NCI-H2107 treated with DMSO at 0.1 percent for 48 hours (cell line): ENCODE measurements at regions not wholly inside any gene's neighbourhood (a gene's known extent, or its start where the extent isn't known, plus 50 kb on each side); places are given as distances from the start of the nearest gene placed in this dataset.

Experiments used
- DNase-seq: peaks from one replicate; lab custom pipeline; 2025; ENCODE audit not compliant: unreplicated experiment; lab: John Stamatoyannopoulos, UW

DNA sequence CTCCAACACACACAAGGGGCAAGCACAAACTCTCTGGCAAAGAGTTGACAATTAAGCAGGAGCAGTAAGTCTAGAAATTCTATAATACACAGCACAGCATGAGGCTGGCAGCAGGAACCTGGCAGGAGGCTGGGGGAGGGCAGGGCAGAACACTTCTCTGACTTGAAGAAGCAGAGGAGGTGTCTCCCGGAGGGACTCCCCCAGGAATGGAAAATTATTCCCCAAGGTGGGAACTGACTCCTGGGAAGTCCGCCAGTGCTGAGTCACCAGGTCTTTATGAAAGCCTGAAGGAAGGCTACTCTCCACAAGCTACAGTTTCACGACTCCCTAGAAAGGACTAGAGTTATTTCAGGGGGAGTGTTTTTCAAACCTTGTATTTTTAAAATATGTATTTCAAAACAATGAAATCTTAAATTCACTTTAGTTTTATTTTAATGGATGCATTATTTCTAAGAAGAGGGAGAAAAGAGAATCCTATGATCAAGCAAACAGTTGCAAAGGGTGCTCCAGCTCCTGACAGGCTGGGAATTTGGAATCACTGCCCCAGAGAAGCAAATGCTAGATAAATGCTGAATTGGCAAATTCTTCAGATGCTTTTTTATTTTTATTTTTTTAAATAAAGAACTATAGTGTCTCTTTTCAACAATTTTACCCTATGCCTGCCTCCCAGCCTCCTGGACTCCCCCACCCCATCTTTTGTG is 192.8 kb downstream of the LY86 start:
- peak; percentile 14 for DNase-seq

DNA sequence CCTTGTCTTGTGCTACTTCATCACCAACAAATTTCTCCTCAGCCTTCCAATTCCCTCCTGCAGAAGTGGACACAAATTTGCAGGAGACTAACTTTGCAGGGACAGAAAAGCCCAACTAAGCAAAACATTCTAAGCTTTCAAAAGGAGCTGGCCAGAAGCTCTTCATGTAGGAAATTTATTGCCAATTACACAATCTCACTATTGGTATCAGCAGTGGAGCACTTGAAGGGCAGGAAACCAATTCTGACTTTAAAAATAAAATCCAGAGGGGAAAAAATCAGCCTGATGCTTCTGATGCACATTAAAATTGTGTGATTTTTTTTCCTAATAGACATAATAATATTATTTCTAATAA is 193.3 kb downstream of the LY86 start:
- DNase-seq, result no peak

DNA sequence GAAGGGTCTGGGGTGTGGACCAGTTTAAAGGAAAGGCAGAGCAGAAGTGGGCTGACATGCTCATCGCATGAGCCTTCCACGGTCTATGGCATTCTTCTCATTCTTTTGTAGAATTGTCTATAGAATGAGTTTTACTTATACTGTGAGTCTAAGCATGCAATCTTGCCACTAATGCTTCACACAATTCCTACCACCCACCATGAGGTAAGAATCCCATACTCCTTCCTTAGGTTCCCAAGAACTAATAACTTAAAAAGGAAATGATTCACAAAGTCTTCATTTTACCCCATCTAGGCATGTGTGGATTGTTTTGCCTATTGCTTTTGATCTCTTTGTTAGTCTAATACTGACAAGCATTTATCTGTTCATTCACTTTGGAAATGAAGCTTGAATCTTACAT is 195.2 kb downstream of the LY86 start:
- no peak for DNase-seq

- DNase-seq, result no peak
Observed at GRCh38 chr6:6784514-6785162, 196.1 kb downstream of the LY86 start.

- DNase-seq, result no peak
Observed at GRCh38 chr6:6785163-6785521, 196.6 kb downstream of the LY86 start.

GRCh38 chr6:6788394-6789032 is 200.0 kb downstream of the LY86 start:
- no peak for DNase-seq

DNA sequence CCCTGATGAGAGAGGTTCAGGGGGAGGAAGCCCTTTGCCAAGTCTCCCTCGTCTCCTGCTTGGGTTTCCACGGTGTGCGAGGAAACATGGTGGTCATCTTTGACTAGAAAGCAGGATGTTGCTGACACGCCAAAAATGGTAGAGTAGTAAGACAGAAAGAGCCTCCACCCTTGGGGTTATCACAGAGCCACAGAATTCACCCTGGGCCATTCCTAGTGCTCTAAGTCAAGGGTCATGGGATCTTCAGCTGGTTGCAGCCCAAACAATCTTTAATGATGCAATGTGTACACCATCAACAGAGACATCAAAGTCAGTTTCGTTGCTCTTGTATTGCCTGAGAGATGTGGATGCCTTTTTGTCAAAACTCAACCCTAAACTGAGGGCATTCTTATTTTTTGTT is 201.9 kb downstream of the LY86 start:
- no peak for DNase-seq

GRCh38 chr6:6790891-6791290 is 202.4 kb downstream of the LY86 start:
- no peak for DNase-seq

DNA sequence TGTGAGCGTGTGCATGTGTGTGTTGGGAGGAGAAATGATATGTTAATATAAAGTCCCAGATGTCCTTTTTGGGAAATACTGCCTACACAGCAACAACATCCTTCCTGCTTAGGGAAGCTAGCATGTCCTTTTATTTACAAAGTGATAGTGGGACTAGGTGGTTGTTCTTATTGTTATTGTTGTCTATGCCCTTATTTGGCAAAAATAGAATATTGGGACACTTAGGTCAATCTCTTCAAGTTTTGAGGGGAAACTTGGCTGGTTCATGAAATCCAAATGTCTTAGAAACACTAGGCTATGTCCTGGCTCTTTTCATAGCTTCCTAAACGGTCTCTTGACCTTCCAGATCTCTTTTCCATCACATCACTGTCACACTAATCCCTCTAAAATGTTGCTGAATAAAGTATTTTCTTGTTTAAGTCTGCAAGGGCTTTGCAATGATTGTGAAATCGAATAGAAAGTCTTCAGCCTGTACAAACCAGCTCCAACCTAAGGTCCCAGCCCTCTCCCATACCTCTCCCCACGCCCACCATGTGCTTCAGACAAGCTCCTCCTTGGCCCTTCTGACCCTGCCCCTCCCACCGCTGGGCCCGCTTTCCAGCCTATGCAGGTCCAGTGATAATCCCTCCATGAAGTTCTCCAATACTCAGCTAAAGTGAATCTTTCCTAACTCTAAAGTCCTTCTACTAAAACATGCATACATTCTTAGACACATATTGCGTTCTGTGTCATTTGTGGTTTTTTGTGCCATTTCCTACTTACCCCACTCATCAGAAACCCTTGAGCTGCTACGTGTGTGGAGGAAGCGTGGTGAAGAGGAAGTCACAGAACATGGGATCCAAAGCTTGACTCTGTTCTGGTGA is 205.1 kb downstream of the LY86 start:
- DNase-seq, result no peak

DNA sequence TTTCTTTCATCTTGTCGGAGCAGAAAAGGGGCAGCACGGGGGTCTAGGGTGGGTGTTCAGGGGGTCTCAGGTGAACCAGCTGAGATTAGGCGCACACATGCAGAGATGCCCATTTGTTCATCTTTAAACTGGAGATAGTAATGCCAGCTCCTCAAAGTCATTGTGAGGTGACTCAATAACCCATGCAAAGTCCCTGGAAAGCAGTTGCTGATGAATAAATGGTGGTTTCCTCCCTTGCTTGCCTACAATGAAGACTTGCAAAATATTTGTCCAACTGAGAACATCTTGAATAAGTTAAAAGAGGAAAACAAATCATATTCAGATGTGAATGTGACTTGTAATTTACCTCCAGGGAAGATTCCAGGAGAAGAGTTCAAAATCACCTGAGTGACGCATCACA is 206.9 kb downstream of the LY86 start:
- no peak for DNase-seq

DNA sequence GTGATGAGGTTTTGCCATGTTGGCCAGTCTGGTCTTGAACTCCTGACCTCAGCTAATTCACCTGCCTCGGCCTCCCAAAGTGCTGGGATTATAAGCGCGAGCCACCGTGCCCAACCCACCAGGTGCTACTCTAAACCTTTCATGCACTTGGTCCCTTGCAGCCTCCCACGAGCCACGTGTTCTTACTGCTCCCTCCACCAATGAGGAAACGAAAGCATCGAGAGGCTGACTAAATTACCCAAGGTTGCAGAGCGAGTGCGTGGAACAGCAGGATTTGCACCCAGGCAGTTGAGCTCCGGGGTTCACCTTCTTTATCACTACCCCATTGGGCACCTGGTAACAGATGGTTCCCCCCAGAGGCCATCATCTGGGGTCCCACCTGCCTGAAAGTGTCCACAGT is 208.3 kb downstream of the LY86 start:
- DNase-seq, result no peak

DNA sequence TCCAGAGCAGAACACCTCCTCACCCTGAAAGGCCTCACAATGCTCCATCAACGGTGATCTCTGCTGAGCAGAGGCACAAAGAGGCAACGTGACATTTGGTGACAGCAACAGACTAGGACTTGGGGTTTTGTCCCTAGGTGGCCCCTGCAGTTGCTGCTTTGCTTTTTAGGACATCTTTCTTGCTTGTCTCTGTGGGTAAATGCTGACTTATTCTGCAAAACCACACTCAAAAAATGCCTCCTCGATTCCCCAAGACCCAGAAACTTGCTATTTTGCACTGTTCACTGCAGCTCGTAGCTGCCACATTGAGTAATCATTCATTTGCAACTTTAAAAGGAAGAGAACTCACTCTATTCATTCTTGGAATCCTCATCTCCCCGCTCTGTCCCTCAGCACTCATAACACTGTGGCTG is 209.9 kb downstream of the LY86 start:
- no peak for DNase-seq

- no peak for DNase-seq
Observed at GRCh38 chr6:6801005-6801335, 212.4 kb downstream of the LY86 start.

- no peak for DNase-seq
Observed at GRCh38 chr6:6801635-6802218, 213.2 kb downstream of the LY86 start.

GRCh38 chr6:6803180-6803977 is 214.9 kb downstream of the LY86 start:
- DNase-seq, result no peak

GRCh38 chr6:6804843-6805615 is 216.5 kb downstream of the LY86 start:
- no peak for DNase-seq

DNA sequence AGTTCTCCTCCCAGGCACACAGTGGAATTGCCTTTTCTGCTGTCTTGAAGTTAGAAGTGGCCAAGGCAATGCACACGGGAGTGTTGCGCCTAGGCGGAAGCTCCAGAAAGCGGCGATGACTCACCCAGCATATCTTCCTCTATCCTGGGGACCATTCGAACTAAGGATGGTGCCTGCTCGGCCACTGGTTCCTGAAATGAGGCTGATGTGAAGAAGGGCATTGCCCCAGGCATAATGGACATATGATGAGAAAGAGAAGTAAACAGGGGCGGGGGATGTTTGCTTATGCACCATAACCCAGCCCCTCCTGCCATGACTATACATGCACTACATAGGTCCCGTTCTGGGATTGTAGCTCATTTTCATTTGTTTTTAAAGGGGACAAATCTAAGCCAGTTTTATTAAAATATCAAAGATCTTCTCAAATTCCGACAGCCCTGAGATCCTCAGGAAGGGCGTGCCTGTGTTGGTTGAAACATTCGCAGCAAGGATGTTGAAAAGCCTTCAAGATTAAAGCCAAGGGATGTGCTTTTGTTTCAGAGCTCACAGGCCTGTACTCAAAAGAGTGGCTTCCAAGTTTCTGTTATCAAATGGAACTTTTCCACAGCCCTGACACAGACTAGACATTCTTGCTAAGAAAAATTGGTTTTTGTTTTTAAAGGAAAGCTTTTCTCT is 218.5 kb downstream of the LY86 start:
- no peak for DNase-seq

DNA sequence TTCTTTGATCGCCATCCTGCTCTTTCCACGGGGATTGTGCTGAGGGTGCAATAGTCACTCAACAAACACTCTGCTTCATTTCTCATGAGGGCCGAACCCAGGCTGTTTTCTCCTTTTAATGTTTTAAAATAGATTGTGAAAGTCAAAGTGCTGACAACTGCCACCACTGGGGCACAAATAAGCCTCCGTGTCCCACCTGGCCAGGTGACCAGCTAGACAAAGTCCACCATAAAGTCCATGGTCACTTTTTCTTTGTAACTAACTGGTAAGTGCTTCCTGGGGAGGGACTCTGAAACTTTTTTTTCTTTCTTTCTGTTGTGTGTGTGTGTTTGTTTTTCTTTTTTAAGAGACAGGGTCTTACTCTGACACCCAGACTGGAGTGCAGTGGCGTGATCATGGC is 219.8 kb downstream of the LY86 start:
- DNase-seq, result no peak

DNA sequence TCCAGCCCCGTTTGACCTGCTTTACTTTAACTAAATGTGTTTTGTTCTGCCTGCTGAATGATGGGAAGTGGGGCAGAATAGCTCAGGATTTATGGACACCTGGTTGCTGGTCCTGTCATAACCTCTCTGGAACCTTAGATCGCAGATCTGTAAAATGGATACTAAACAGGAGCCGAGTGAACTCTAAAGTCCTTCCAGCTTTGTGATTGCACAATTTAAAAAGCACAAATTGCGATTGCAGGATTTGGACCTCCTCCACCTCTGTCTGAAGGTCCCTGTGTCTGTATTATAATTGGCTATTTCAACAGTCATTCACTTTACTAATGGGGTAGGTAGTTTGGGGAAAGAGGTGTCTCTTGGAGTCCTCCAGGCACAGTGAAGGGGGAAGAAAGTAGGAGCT is 220.4 kb downstream of the LY86 start:
- no peak for DNase-seq
